Choroid plexus epithelial cell (primary cell): ENCODE measurements at regions not wholly inside any gene's neighbourhood (a gene's known extent, or its start where the extent isn't known, plus 50 kb on each side); places are given as distances from the start of the nearest gene placed in this dataset.

Experiments used
- DNase-seq: peaks from one replicate; pipeline ENCODE4 v3.0.0-alpha.2; 2010; ENCODE audit warnings: low read depth
- H3K4me3 ChIP-seq: 2 replicates; pipeline ENCODE4 v1.5.1; 2011; ENCODE audit warnings: low read depth, mild to moderate bottlenecking, control low read depth, low read length, moderate library complexity
- CTCF ChIP-seq: conservative IDR thresholded peaks from 2 replicates; pipeline ENCODE4 v1.5.1; 2011; ENCODE audit warnings: low read depth, mild to moderate bottlenecking, control low read depth, inconsistent platforms, low read length, moderate library complexity

- no peak for DNase-seq
- H3K4me3 ChIP-seq, result no peak overlapping the region
- TF ChIP-seq CTCF, result no peak
Measured at GRCh38 chr11:11141065-11141464, 212.0 kb downstream of the CSNK2A3 start.

- TF ChIP-seq CTCF, result no peak
- no peak for DNase-seq
- H3K4me3 ChIP-seq, result no peak overlapping the region
Measured at GRCh38 chr11:11140510-11140909, 212.5 kb downstream of the CSNK2A3 start.

GRCh38 chr11:11137339-11137738 lies 215.7 kb downstream of the CSNK2A3 start:
- no peak for DNase-seq
- no peak overlapping the region for H3K4me3 ChIP-seq
- no peak for TF ChIP-seq CTCF

- TF ChIP-seq CTCF, result no peak
Measured at GRCh38 chr11:11135820-11136476, 217.1 kb downstream of the CSNK2A3 start.

GRCh38 chr11:11129118-11129517 lies 223.9 kb downstream of the CSNK2A3 start:
- no peak for TF ChIP-seq CTCF

More at GRCh38 chr11:11135820-11136476, 217.1 kb downstream of the CSNK2A3 start:
- no peak overlapping the region for H3K4me3 ChIP-seq
- no peak for DNase-seq

GRCh38 chr11:11125618-11126017 lies 227.4 kb downstream of the CSNK2A3 start:
- no peak for DNase-seq
- TF ChIP-seq CTCF, result no peak

More at GRCh38 chr11:11129118-11129517, 223.9 kb downstream of the CSNK2A3 start:
- H3K4me3 ChIP-seq, result no peak overlapping the region
- DNase-seq, result no peak

GRCh38 chr11:11122749-11123148 lies 230.3 kb downstream of the CSNK2A3 start:
- TF ChIP-seq CTCF, result no peak

More at GRCh38 chr11:11125618-11126017, 227.4 kb downstream of the CSNK2A3 start:
- no peak overlapping the region for H3K4me3 ChIP-seq

More at GRCh38 chr11:11122749-11123148, 230.3 kb downstream of the CSNK2A3 start:
- DNase-seq, result no peak
- H3K4me3 ChIP-seq, result no peak overlapping the region
